HL-60/S4 treated with phorbol 12-myristate 13-acetate at 8.2 ng/mL for 4 days and 3 days (cell line): ENCODE measurements at regions not wholly inside any gene's neighbourhood (a gene's known extent, or its start where the extent isn't known, plus 50 kb on each side); places are given as distances from the start of the nearest gene placed in this dataset.

Experiments used
- in situ Hi-C: fragments of 300-500 bp; cut with MboI; formaldehyde crosslinking; loops from 2 replicates; pipeline ENCODE4 v1.15.0; 2022; ENCODE audit warnings: low sequenced_read_pairs

GRCh38 chr5:107325866-107326265 is 344.9 kb downstream of the EFNA5 start:
- in situ Hi-C loops = no loop called here

GRCh38 chr5:107324809-107325208 is 345.9 kb downstream of the EFNA5 start:
- in situ Hi-C loops = no loop called here

- in situ Hi-C loops = no loop called here
Observed at GRCh38 chr5:107324071-107324470, 346.7 kb downstream of the EFNA5 start.

GRCh38 chr5:107323536-107323935 is 347.2 kb downstream of the EFNA5 start:
- in situ Hi-C loops = no loop called here

GRCh38 chr5:107322936-107323335 is 347.8 kb downstream of the EFNA5 start:
- in situ Hi-C loops = no loop called here

- in situ Hi-C loops = no loop called here
Observed at GRCh38 chr5:107321906-107322305, 348.8 kb downstream of the EFNA5 start.

GRCh38 chr5:107320846-107321245 is 349.9 kb downstream of the EFNA5 start:
- in situ Hi-C loops = no loop called here

GRCh38 chr5:107320376-107320775 is 350.4 kb downstream of the EFNA5 start:
- in situ Hi-C loops = no loop called here

GRCh38 chr5:107319901-107320300 is 350.8 kb downstream of the EFNA5 start:
- in situ Hi-C loops = no loop called here

- in situ Hi-C loops = no loop called here
Observed at GRCh38 chr5:107314330-107314729, 356.4 kb downstream of the EFNA5 start.

GRCh38 chr5:107313921-107314320 is 356.8 kb downstream of the EFNA5 start:
- in situ Hi-C loops = no loop called here

GRCh38 chr5:107313098-107313497 is 357.6 kb downstream of the EFNA5 start:
- in situ Hi-C loops = no loop called here

GRCh38 chr5:107310181-107310580 is 360.6 kb downstream of the EFNA5 start:
- in situ Hi-C loops = no loop called here

GRCh38 chr5:107306594-107306993 is 364.1 kb downstream of the EFNA5 start:
- in situ Hi-C loops = no loop called here

- in situ Hi-C loops = no loop called here
Observed at GRCh38 chr5:107306002-107306401, 364.7 kb downstream of the EFNA5 start.

GRCh38 chr5:107304684-107305083 is 366.1 kb downstream of the EFNA5 start:
- in situ Hi-C loops = no loop called here

- in situ Hi-C loops = no loop called here
Observed at GRCh38 chr5:107303171-107303968, 367.4 kb downstream of the EFNA5 start.

GRCh38 chr5:107302441-107302840 is 368.3 kb downstream of the EFNA5 start:
- in situ Hi-C loops = no loop called here

- in situ Hi-C loops = no loop called here
Observed at GRCh38 chr5:107301999-107302398, 368.7 kb downstream of the EFNA5 start.

GRCh38 chr5:107300721-107301327 is 369.9 kb downstream of the EFNA5 start:
- in situ Hi-C loops = no loop called here

- in situ Hi-C loops = no loop called here
Observed at GRCh38 chr5:107296572-107296971, 374.2 kb downstream of the EFNA5 start.

- in situ Hi-C loops = no loop called here
Observed at GRCh38 chr5:107295914-107296313, 374.8 kb downstream of the EFNA5 start.

GRCh38 chr5:107294669-107295068 is 376.1 kb downstream of the EFNA5 start:
- in situ Hi-C loops = no loop called here
